ENCODE measurements at regions not wholly inside any gene's neighbourhood (a gene's known extent, or its start where the extent isn't known, plus 50 kb on each side); places are given as distances from the start of the nearest gene placed in this dataset.

- TF ChIP-seq HDGF (IDR thresholded peaks at IDR 0.05) = no peak
- no peak for TF ChIP-seq CBX8 (IDR thresholded peaks at IDR 0.05; ENCODE audit: borderline replicate concordance, extremely low read depth, low read depth, low read length, poor library complexity, severe bottlenecking)
Observed at GRCh38 chr6:139521338-139521737, 146.9 kb upstream of the CITED2 start.

Measured in K562 (cell line).